ENCODE measurements at regions not wholly inside any gene's neighbourhood (a gene's known extent, or its start where the extent isn't known, plus 50 kb on each side); places are given as distances from the start of the nearest gene placed in this dataset.

DNA sequence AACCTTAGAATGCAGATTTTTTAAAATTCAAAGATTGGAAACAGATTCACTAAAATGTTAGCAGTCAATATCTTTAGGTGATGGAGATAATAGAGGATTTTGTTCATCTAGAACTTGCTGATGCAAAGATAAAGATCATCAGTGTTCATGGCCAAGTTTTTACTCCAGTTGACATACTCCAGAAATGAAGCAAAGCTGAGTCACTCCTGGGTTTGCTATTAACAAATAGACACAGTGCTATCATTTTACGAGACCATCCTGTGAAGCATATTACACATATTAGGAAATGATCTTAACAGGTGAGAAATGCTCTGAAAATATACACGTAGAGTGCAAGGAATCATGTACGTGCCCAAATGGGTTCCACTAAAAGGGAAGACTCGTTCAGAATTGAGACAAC is 170.6 kb upstream of the FAM9B start:
- no peak overlapping the region for H3K4me3 ChIP-seq (ENCODE audit: low read depth, low read length)
- DNase-seq (ENCODE audit: low read depth) = no peak
- TF ChIP-seq, protein P1, sequence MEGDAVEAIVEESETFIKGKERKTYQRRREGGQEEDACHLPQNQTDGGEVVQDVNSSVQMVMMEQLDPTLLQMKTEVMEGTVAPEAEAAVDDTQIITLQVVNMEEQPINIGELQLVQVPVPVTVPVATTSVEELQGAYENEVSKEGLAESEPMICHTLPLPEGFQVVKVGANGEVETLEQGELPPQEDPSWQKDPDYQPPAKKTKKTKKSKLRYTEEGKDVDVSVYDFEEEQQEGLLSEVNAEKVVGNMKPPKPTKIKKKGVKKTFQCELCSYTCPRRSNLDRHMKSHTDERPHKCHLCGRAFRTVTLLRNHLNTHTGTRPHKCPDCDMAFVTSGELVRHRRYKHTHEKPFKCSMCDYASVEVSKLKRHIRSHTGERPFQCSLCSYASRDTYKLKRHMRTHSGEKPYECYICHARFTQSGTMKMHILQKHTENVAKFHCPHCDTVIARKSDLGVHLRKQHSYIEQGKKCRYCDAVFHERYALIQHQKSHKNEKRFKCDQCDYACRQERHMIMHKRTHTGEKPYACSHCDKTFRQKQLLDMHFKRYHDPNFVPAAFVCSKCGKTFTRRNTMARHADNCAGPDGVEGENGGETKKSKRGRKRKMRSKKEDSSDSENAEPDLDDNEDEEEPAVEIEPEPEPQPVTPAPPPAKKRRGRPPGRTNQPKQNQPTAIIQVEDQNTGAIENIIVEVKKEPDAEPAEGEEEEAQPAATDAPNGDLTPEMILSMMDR (IDR thresholded peaks at IDR 0.05; ENCODE audit: control insufficient read depth, extremely low read depth, insufficient read depth) = no peak

DNA sequence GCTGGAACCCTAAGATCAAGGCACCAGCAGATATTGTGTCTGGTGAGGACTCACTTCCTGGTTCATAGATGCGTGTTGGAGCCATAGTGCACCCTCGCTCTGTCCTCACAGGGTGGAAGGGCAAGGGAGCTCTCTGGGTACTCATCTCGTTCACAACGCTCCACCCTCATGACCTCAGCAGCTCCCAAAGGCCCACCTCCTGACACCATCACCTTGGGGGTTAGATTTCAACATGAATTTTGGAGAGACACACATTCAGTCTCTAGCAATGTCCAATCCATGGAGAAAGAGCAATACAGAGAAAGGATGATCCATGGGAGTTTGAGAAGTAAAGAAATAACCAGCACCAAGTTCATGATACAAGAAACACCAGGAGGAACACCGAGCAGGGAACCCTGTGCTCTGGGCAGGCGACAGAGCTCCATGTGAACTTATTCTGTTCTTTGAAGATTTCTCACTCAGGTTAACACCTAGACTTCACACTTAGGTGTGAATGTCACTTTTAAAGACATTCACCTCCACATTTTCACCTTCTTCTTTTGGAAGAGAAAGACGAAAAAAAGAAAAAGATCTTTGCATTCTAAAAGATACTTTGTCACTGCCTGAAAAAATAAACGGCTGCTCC is 171.8 kb upstream of the FAM9B start:
- DNase-seq (ENCODE audit: low read depth) = no peak
- TF ChIP-seq, protein P1 (IDR thresholded peaks at IDR 0.05; ENCODE audit: control insufficient read depth, extremely low read depth, insufficient read depth) = no peak
- no peak overlapping the region for H3K4me3 ChIP-seq (ENCODE audit: low read depth, low read length)

DNA sequence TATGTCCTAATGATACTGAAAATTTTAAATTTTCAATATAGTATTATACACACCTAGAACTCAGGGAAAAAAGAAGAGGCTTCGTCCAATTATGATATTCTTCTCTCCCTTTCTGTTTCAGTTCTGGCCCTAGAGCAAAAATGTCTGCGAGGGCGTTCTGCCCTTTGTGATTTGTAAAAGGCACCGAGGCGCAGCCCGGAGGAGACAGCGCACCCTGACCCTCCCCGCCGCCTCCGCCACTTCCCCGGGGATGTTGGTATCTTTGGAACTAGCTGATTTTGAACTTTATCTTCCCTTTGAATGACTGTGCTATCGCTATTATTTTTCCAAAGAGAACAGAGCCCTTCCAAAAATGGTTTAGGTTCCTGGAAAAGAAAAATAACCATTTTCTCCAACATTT is 173.2 kb upstream of the FAM9B start:
- TF ChIP-seq, protein P1 (IDR thresholded peaks at IDR 0.05; ENCODE audit: control insufficient read depth, extremely low read depth, insufficient read depth) = no peak
- no peak overlapping the region for H3K4me3 ChIP-seq (ENCODE audit: low read depth, low read length)
- DNase-seq (ENCODE audit: low read depth) = no peak

- H3K4me3 ChIP-seq (ENCODE audit: low read depth, low read length) = no peak overlapping the region
- no peak for DNase-seq (ENCODE audit: low read depth)
- TF ChIP-seq, protein P1 (IDR thresholded peaks at IDR 0.05; ENCODE audit: control insufficient read depth, extremely low read depth, insufficient read depth) = no peak
Observed at GRCh38 chrX:9211269-9211668, 177.3 kb upstream of the FAM9B start.

GRCh38 chrX:9221781-9222180 is 187.9 kb upstream of the FAM9B start:
- H3K4me3 ChIP-seq (ENCODE audit: low read depth, low read length) = no peak overlapping the region
- TF ChIP-seq, protein P1 (IDR thresholded peaks at IDR 0.05; ENCODE audit: control insufficient read depth, extremely low read depth, insufficient read depth) = no peak
- DNase-seq (ENCODE audit: low read depth) = no peak

DNA sequence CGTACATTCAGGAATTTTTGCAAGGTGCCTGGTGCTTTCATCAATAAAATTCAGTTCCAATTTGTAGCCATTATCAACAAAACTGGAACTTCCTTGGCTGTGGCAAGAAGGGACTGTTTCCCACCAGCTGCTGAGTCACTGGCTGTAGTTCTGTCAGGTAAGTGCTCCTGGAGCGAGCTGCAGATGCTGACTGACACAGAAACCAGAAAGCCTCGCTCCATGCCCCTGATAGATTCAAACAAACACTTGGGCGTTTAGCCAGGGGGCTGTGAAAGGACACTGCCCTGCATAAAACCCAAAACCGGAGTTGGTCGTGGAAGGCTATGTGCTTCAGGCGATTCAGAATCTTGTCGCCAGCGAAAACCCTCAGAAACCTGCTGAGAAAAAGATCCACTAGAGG is 188.4 kb upstream of the FAM9B start:
- TF ChIP-seq, protein P1 (IDR thresholded peaks at IDR 0.05; ENCODE audit: control insufficient read depth, extremely low read depth, insufficient read depth) = no peak
- H3K4me3 ChIP-seq (ENCODE audit: low read depth, low read length) = no peak overlapping the region
- no peak for DNase-seq (ENCODE audit: low read depth)

DNA sequence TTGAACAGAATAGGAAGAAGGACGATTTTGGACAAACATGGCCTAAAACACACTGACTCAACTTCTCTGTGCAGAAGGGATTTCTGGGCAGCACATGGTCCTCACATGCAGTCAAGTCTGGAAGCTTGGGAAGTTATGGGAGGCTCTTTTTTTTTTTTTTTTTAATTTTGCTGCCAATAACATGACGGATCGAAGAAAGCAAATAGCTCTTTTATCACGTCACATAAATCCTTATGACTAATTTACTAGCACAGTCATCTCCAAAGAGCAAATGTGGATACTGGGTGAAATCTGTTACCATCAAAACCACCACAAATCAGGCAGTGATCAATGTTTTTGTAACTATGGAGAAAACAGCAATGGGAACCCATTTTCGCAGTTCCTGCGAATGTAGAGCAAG is 193.3 kb upstream of the FAM9B start:
- TF ChIP-seq, protein P1 (IDR thresholded peaks at IDR 0.05; ENCODE audit: control insufficient read depth, extremely low read depth, insufficient read depth) = no peak
- no peak for DNase-seq (ENCODE audit: low read depth)
- H3K4me3 ChIP-seq (ENCODE audit: low read depth, low read length) = no peak overlapping the region

All from LNCaP clone FGC (cell line).